SK-N-SH treated with all-trans-retinoic acid at 6 μM for 48 hours (cell line): ENCODE measurements at regions not wholly inside any gene's neighbourhood (a gene's known extent, or its start where the extent isn't known, plus 50 kb on each side); places are given as distances from the start of the nearest gene placed in this dataset.

Experiments
- ATAC-seq: fragments of 200-7000 bp; cut with Tn5 transposase; 3 replicates; pipeline ENCODE4 v1.9.1; 2020; ENCODE audit warnings: mild to moderate bottlenecking, moderate library complexity
- ARNTL ChIP-seq: fragments of 450-650 bp; formaldehyde crosslinking; IDR thresholded peaks from 2 replicates; pipeline ENCODE4 v1.5.0; 2020; ENCODE audit warnings: low read depth, mild to moderate bottlenecking, moderate library complexity, borderline replicate concordance
- BACH2 ChIP-seq: fragments of 250-450 bp; sonication (Bioruptor Pico); IDR thresholded peaks from 2 replicates; pipeline ENCODE4 v1.9.0; 2021; ENCODE audit warnings: mild to moderate bottlenecking, borderline replicate concordance
- CSDC2 ChIP-seq: fragments of 250-450 bp; sonication (Bioruptor Pico); IDR thresholded peaks from 2 replicates; pipeline ENCODE4 v1.5.0; 2020; ENCODE audit warnings: mild to moderate bottlenecking, moderate library complexity
- GLIS3 ChIP-seq: fragments of 250-450 bp; sonication (Bioruptor Pico); IDR thresholded peaks from 2 replicates; pipeline ENCODE4 v1.5.0; 2020; ENCODE audit warnings: mild to moderate bottlenecking, moderate library complexity
- ISL1 ChIP-seq: fragments of 250-450 bp; sonication (Bioruptor Pico); IDR thresholded peaks from 2 replicates; pipeline ENCODE4 v2.1.2; 2022; ENCODE audit warnings: mild to moderate bottlenecking, moderate library complexity
- OSR1 ChIP-seq: fragments of 250-450 bp; sonication (Bioruptor Pico); IDR thresholded peaks from 2 replicates; pipeline ENCODE4 v1.8.0; 2022; ENCODE audit warnings: moderate library complexity, mild to moderate bottlenecking, inconsistent platforms
- RARB ChIP-seq: fragments of 250-450 bp; sonication (Bioruptor Pico); IDR thresholded peaks from 2 replicates; pipeline ENCODE4 v1.8.0; 2021; ENCODE audit warnings: mild to moderate bottlenecking, moderate library complexity
- SNAI2 ChIP-seq: fragments of 250-450 bp; sonication (Bioruptor Pico); IDR thresholded peaks from 2 replicates; pipeline ENCODE4 v1.5.0; 2020; ENCODE audit warnings: mild to moderate bottlenecking, moderate library complexity
- TCF4 ChIP-seq: fragments of 250-450 bp; sonication (Bioruptor Pico); IDR thresholded peaks from 2 replicates; pipeline ENCODE4 v1.8.0; 2021; ENCODE audit warnings: mild to moderate bottlenecking, moderate library complexity, borderline replicate concordance
- TOX ChIP-seq: fragments of 250-450 bp; sonication (Bioruptor Pico); IDR thresholded peaks from 2 replicates; pipeline ENCODE4 v1.8.0; 2021; ENCODE audit warnings: mild to moderate bottlenecking, moderate library complexity, borderline replicate concordance
- ZC3H10 ChIP-seq: fragments of 250-450 bp; sonication (Bioruptor Pico); IDR thresholded peaks from 2 replicates; pipeline ENCODE4 v1.5.1; 2021; ENCODE audit warnings: mild to moderate bottlenecking, moderate library complexity
- ZFP3 ChIP-seq: fragments of 250-450 bp; sonication (Bioruptor Pico); IDR thresholded peaks from 2 replicates; pipeline ENCODE4 v1.5.0; 2020; ENCODE audit warnings: mild to moderate bottlenecking, moderate library complexity
- ZFP30 ChIP-seq: fragments of 450-650 bp; formaldehyde crosslinking; IDR thresholded peaks from 2 replicates; pipeline ENCODE4 v1.5.0; 2022; ENCODE audit warnings: mild to moderate bottlenecking, moderate library complexity
- ZNF565 ChIP-seq: fragments of 450-650 bp; formaldehyde crosslinking; conservative IDR thresholded peaks from 2 replicates; pipeline ENCODE4 v1.5.0; 2020; ENCODE audit warnings: low read depth, mild to moderate bottlenecking, moderate library complexity
- ZNF70 ChIP-seq: fragments of 450-650 bp; formaldehyde crosslinking; IDR thresholded peaks from 2 replicates; pipeline ENCODE4 v1.5.0; 2020; ENCODE audit warnings: mild to moderate bottlenecking, moderate library complexity
- ZNF8 ChIP-seq: fragments of 450-650 bp; formaldehyde crosslinking; IDR thresholded peaks from 2 replicates; pipeline ENCODE4 v1.5.0; 2020; ENCODE audit warnings: mild to moderate bottlenecking, moderate library complexity
- TF ChIP-seq, protein P1 (sequence below): fragments of 250-450 bp; sonication (Bioruptor Pico); IDR thresholded peaks from 2 replicates; pipeline ENCODE4 v1.8.0; 2020; ENCODE audit warnings: mild to moderate bottlenecking, moderate library complexity, borderline replicate concordance
- TF ChIP-seq, protein P2 (sequence below): fragments of 250-450 bp; sonication (Bioruptor Pico); IDR thresholded peaks from 2 replicates; pipeline ENCODE4 v1.5.0; 2020; ENCODE audit warnings: mild to moderate bottlenecking, moderate library complexity
- TF ChIP-seq, protein P3 (sequence below): fragments of 250-450 bp; sonication (Bioruptor Pico); IDR thresholded peaks from 2 replicates; pipeline ENCODE4 v1.5.1; 2021; ENCODE audit warnings: mild to moderate bottlenecking, moderate library complexity

DNA sequence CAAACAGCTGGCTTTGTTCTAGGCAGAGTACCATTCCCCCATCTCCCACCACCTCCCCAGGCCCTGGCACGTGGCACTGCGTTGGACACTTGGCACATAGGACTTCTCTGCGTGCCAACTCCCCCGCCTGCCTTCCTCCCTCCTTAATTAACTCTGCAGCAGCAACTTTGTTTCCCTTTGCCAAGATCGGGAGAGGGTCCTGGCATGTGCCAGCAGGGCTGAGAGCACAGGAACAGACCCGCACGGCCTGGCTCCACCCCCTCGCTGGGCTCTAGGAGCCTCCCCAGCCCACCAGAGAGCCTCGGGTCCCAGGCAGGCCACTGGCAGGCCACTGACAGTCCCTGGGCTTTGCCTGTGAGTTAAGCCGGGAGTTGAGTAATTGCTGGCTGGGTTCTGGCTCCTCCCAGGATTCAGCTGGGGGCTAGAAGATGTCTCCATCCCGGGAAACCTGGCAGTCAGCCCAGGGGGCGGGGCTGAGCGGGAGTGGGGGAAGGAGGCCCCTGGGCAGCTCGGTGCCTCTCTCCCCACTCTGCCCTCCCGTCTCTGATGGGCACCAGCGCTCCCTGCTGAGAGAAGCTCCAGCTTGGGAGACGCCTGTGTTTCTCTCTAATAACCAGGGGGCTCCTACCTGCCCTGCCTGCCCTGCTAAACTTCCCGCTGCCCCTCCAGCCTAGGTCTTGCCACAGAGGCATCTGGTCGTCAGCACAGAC, 224.0 kb upstream of the TNRC6C start:
- no peak for TF ChIP-seq BACH2 (CRISPR knock-in tag)
- TF ChIP-seq SNAI2, result no peak
- TF ChIP-seq TOX, result no peak
- TF ChIP-seq, protein P1, sequence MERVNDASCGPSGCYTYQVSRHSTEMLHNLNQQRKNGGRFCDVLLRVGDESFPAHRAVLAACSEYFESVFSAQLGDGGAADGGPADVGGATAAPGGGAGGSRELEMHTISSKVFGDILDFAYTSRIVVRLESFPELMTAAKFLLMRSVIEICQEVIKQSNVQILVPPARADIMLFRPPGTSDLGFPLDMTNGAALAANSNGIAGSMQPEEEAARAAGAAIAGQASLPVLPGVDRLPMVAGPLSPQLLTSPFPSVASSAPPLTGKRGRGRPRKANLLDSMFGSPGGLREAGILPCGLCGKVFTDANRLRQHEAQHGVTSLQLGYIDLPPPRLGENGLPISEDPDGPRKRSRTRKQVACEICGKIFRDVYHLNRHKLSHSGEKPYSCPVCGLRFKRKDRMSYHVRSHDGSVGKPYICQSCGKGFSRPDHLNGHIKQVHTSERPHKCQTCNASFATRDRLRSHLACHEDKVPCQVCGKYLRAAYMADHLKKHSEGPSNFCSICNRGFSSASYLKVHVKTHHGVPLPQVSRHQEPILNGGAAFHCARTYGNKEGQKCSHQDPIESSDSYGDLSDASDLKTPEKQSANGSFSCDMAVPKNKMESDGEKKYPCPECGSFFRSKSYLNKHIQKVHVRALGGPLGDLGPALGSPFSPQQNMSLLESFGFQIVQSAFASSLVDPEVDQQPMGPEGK (CRISPR knock-in tag), result peak; percentile 14; the same call in 1 of the 2 replicates
- TF ChIP-seq, protein P2, sequence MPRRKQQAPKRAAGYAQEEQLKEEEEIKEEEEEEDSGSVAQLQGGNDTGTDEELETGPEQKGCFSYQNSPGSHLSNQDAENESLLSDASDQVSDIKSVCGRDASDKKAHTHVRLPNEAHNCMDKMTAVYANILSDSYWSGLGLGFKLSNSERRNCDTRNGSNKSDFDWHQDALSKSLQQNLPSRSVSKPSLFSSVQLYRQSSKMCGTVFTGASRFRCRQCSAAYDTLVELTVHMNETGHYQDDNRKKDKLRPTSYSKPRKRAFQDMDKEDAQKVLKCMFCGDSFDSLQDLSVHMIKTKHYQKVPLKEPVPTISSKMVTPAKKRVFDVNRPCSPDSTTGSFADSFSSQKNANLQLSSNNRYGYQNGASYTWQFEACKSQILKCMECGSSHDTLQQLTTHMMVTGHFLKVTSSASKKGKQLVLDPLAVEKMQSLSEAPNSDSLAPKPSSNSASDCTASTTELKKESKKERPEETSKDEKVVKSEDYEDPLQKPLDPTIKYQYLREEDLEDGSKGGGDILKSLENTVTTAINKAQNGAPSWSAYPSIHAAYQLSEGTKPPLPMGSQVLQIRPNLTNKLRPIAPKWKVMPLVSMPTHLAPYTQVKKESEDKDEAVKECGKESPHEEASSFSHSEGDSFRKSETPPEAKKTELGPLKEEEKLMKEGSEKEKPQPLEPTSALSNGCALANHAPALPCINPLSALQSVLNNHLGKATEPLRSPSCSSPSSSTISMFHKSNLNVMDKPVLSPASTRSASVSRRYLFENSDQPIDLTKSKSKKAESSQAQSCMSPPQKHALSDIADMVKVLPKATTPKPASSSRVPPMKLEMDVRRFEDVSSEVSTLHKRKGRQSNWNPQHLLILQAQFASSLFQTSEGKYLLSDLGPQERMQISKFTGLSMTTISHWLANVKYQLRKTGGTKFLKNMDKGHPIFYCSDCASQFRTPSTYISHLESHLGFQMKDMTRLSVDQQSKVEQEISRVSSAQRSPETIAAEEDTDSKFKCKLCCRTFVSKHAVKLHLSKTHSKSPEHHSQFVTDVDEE (CRISPR knock-in tag), result peak; percentile 13; the same call in 1 of the 2 replicates
- peak; percentile 85 for ATAC-seq

DNA sequence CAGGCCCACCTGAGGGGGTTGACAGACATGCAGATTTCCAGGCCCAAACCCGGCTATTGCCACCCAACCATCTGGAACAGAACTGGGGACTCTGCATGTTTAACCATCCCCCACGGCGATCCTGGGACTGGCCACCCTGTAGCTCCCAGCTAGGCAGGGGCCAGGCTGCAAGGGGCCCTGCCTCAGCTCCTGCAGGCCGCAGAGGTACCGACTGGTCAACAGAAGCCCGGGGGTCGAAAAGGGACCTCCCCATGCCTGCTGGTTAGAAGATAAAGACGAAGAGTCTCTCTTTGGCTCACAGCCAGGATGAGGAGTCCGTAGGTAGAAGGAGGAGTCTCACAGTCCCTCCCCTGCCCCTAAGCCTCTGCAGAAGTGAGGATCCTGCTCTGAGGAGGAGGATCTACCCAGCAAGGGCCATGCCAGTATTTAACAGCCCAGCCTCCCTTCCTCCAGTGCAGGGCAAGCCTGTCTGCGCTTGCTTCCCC, 223.4 kb upstream of the TNRC6C start:
- TF ChIP-seq ZFP30 (CRISPR knock-in tag) (no peak), ZNF8 (CRISPR knock-in tag) (no peak), ZC3H10 (CRISPR knock-in tag) (no peak), ISL1 (CRISPR knock-in tag) (no peak), OSR1 (CRISPR knock-in tag) (no peak), ZNF565 (CRISPR knock-in tag) (no peak), RARB (CRISPR knock-in tag) (no peak), ARNTL (CRISPR knock-in tag) (no peak), TCF4 (CRISPR knock-in tag) (no peak), TOX (no peak), ZNF70 (CRISPR knock-in tag) (no peak), GLIS3 (CRISPR knock-in tag) (no peak), BACH2 (CRISPR knock-in tag) (no peak), CSDC2 (CRISPR knock-in tag) (no peak), ZFP3 (CRISPR knock-in tag) (no peak)
- TF ChIP-seq, protein P2 (CRISPR knock-in tag), result no peak
- TF ChIP-seq, protein P3, sequence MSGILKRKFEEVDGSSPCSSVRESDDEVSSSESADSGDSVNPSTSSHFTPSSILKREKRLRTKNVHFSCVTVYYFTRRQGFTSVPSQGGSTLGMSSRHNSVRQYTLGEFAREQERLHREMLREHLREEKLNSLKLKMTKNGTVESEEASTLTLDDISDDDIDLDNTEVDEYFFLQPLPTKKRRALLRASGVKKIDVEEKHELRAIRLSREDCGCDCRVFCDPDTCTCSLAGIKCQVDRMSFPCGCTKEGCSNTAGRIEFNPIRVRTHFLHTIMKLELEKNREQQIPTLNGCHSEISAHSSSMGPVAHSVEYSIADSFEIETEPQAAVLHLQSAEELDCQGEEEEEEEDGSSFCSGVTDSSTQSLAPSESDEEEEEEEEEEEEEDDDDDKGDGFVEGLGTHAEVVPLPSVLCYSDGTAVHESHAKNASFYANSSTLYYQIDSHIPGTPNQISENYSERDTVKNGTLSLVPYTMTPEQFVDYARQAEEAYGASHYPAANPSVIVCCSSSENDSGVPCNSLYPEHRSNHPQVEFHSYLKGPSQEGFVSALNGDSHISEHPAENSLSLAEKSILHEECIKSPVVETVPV, result no peak
- TF ChIP-seq, protein P1 (CRISPR knock-in tag), result no peak
- peak; percentile 76 for ATAC-seq
